ENCODE measurements at regions not wholly inside any gene's neighbourhood (a gene's known extent, or its start where the extent isn't known, plus 50 kb on each side); places are given as distances from the start of the nearest gene placed in this dataset.
A peak's percentile ranks its signal among the peaks of the same experiment; 100 is the strongest.
"Not testable (repeated sequence)": the region's sequence is repeated elsewhere in the genome, so short reads cannot be mapped to it uniquely, and the experiment has no call there.

DNA sequence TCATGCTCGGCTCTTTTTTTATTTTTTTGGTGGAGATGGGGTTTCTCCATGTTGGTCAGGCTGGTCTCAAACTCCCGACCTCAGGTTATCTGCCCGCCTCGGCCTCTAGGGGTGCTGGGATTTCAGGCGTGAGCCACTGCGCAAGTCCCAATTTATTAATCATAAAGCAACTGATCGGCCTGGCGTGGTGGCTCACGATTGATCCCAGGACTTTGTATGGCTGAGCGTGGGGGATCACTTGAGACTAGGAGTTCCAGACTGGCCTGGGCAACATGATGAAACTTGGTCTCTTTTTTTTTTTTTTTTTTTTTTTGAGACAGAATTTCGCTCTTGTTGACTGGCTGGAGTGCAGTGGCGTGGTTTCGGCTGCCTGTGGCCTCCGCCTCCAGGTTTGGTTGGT is 139.8 kb downstream of the GOLGA6L22 start:
- not testable (repeated sequence) for H3K4me1 ChIP-seq (ENCODE audit: control insufficient read depth, low read depth, low read length); H3K9ac ChIP-seq (ENCODE audit: low read length); H3K27ac ChIP-seq (ENCODE audit: low read length); H3K27me3 ChIP-seq (ENCODE audit: control insufficient read depth, insufficient read depth, low read length); H3K4me3 ChIP-seq (ENCODE audit: low read length); H3K36me3 ChIP-seq (ENCODE audit: control insufficient read depth, low read depth, low read length); H3K9me3 ChIP-seq (ENCODE audit: control insufficient read depth, low read depth, low read length)

DNA sequence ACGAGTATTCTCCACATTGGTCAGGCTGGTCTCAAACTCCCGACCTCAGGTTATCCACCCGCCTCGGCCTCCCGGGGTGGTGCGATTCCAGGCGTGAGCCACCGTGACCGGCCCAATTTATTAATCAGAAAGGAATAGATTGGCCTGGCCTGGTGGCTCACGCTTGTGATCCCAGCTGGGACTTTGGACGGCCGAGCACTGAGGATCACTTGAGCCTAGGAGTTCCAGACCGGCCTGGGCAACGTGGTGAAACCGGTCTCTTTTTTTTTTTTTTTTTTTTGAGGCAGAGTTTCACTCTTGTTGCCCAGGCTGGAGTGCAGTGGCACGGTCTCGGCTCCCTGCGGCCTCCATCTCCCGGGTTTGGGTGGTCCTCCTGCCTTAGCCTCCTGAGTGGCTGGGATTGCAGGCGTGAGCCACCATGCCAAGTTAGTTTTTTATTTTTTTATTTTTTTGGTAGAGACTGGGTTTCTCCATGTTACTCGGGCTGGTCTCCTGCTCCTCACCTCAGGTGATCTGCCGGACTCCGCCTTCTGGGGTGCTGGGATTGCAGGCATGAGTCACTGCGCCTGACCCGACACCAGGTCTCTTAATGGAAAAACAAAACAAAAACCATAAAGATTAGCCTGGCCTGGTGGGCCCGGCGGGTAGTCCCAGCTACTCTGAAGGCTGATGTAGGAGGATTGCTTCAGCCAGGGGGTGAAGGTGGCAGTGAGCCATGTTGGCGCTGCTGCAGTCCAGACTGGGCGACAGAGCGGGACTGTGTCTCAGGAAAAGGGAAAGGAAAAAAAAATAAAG is 141.0 kb downstream of the GOLGA6L22 start:
- not testable (repeated sequence) for H3K9me3 ChIP-seq (ENCODE audit: control insufficient read depth, low read depth, low read length); H3K27me3 ChIP-seq (ENCODE audit: control insufficient read depth, insufficient read depth, low read length); H3K4me1 ChIP-seq (ENCODE audit: control insufficient read depth, low read depth, low read length); H3K4me3 ChIP-seq (ENCODE audit: low read length); H3K27ac ChIP-seq (ENCODE audit: low read length); H3K9ac ChIP-seq (ENCODE audit: low read length); H3K36me3 ChIP-seq (ENCODE audit: control insufficient read depth, low read depth, low read length)

DNA sequence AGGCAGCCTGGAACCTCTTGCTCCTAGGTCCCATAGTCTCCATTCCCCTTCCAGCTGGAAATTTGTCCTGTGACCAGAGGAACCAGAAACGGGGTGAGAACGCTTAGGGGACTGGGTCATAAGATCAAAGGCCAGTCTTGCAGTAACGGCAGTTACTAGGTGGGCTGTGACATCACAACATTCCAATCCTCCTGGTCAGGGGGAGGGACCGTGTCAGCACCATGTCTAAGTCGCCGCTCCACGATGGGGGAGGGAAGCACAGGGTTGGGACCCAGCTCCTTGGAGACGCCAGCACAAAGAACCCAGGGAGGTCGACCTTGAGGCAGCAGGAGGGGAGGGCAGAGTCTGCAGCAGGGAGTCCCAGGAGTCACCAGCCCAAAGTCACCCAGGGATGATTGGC is 158.3 kb downstream of the GOLGA6L22 start:
- H3K9me3 ChIP-seq (ENCODE audit: control insufficient read depth, low read depth, low read length); H3K4me1 ChIP-seq (ENCODE audit: control insufficient read depth, low read depth, low read length); H3K36me3 ChIP-seq (ENCODE audit: control insufficient read depth, low read depth, low read length); H3K27me3 ChIP-seq (ENCODE audit: control insufficient read depth, insufficient read depth, low read length); H3K4me3 ChIP-seq (ENCODE audit: low read length); H3K27ac ChIP-seq (ENCODE audit: low read length); H3K9ac ChIP-seq (ENCODE audit: low read length): not testable (repeated sequence)

DNA sequence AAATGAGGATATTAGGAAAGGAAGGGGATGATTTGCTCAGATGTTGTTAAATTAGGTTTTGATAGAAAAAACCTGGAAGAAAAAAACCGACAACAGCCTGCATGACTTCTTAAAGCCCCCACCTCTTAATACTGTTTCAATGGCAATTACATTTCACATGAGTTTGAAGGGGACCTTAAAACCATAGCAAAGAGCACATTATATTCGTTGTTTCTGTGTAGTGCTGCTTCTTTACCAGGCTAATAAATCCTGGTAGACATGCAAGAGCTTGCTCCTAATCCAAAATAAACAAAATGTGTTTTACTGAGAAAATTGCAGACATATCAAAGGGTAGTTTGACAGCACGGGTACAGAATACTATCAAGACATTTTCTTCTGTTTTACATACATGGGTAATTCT is 154.7 kb upstream of the NIPA1 start:
- not testable (repeated sequence) for H3K36me3 ChIP-seq (ENCODE audit: control insufficient read depth, low read depth, low read length); H3K27ac ChIP-seq (ENCODE audit: low read length); H3K27me3 ChIP-seq (ENCODE audit: control insufficient read depth, insufficient read depth, low read length); H3K4me1 ChIP-seq (ENCODE audit: control insufficient read depth, low read depth, low read length); H3K9ac ChIP-seq (ENCODE audit: low read length); H3K4me3 ChIP-seq (ENCODE audit: low read length); H3K9me3 ChIP-seq (ENCODE audit: control insufficient read depth, low read depth, low read length)

DNA sequence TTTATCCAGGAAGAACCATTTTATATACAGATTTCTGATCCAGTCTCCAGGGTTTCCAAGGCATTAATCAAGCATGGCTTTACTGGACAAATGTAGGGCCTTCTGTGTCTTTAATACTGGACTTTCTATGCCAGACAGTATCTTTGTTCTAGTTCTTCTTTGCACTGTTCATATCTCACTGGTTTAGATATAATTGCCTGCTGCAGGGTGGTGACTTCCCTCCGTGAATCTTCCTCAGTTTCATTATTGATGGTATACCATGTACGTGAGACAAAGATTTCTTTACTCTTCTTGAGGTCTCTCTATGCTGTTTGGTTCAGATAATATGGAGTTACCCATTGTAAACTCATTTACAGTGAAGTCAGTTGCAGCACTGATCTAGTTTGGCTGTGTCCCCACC is 146.5 kb upstream of the NIPA1 start:
- H3K9me3 ChIP-seq (ENCODE audit: control insufficient read depth, low read depth, low read length); H3K9ac ChIP-seq (ENCODE audit: low read length); H3K27me3 ChIP-seq (ENCODE audit: control insufficient read depth, insufficient read depth, low read length); H3K4me1 ChIP-seq (ENCODE audit: control insufficient read depth, low read depth, low read length); H3K27ac ChIP-seq (ENCODE audit: low read length); H3K36me3 ChIP-seq (ENCODE audit: control insufficient read depth, low read depth, low read length); H3K4me3 ChIP-seq (ENCODE audit: low read length): not testable (repeated sequence)

DNA sequence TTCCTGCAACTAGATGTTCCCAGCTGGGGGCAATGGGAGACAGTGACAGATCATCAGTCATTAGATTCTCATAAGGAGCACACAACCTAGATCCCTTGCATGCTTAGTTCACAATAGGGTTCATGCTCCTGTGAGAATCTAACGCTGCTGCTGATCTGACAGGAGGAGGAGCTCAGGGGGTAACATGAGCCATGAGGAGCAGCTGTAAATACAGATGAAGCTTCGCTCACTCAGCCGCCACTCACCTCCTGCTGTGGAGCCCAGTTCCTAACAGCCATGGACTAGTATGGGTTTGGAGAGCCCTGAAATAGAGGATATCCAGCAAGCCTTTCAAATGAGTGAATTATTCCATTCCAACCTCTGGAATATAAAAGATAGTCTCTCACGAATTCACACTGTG is 137.0 kb upstream of the NIPA1 start:
- H3K9me3 ChIP-seq (ENCODE audit: control insufficient read depth, low read depth, low read length); H3K27ac ChIP-seq (ENCODE audit: low read length); H3K4me1 ChIP-seq (ENCODE audit: control insufficient read depth, low read depth, low read length); H3K27me3 ChIP-seq (ENCODE audit: control insufficient read depth, insufficient read depth, low read length); H3K4me3 ChIP-seq (ENCODE audit: low read length); H3K9ac ChIP-seq (ENCODE audit: low read length); H3K36me3 ChIP-seq (ENCODE audit: control insufficient read depth, low read depth, low read length): not testable (repeated sequence)

DNA sequence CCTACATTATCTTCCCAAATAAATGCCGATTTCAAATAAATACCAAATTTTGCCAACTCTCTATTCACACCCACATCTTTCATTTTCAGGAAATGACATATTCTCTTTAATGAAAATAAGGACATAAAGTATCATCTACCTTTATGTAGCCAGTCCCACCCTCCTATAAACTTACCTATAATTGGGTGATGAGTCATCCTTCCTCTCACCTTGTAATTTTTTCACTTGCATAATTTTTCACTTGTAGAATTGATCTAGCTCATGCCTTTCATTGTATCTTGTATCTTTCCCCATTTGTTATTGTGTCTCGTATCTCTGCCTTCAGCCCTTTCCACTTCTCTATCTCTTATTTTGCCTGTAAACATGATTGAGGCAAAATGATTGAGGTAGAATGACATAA is 135.3 kb upstream of the NIPA1 start:
- H3K4me3 ChIP-seq (ENCODE audit: low read length); H3K9me3 ChIP-seq (ENCODE audit: control insufficient read depth, low read depth, low read length); H3K27ac ChIP-seq (ENCODE audit: low read length); H3K27me3 ChIP-seq (ENCODE audit: control insufficient read depth, insufficient read depth, low read length); H3K4me1 ChIP-seq (ENCODE audit: control insufficient read depth, low read depth, low read length); H3K36me3 ChIP-seq (ENCODE audit: control insufficient read depth, low read depth, low read length); H3K9ac ChIP-seq (ENCODE audit: low read length): not testable (repeated sequence)

DNA sequence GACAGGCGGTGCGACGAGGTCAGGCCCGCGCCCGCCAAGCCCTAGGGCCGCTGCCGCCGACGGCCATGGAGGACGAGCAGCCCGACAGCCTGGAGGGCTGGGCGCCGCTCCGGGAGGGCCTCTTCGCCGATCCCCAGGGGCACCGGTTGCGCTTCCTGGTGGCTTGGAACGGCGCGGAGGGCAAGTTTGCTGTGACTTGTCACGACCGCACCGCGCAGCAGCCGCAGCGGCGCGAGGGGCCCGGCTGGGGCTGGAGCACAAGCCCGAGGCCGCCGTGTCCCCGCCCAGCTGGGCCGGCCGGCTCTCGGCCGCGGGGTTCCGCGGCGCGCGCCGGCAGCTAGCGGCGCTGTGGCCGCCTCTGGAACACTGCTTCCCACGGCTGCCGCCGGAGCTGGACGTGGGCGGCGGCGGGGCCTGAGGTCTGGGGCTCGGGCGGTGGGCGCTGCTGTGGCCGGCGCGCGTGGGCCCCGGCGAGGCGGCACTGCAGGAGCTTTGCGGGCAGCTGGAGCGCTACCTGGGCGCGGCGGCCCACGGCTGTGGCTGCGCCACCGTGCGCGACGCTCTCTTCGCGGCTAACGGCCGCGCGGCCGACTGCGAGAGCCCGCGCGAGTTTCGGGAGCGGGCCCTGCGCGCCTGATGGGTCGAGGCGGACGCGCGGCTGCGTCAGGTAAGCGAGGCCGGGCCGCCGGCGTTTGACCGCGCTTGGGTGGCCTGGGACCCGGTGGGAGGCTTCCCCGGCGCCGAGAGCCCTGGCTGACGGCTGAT is 122.0 kb upstream of the NIPA1 start:
- H3K9me3 ChIP-seq (ENCODE audit: control insufficient read depth, low read depth, low read length); H3K9ac ChIP-seq (ENCODE audit: low read length); H3K36me3 ChIP-seq (ENCODE audit: control insufficient read depth, low read depth, low read length); H3K4me1 ChIP-seq (ENCODE audit: control insufficient read depth, low read depth, low read length); H3K27ac ChIP-seq (ENCODE audit: low read length): not testable (repeated sequence)
- peaks cover 24% of the 10 kb centered on the region for H3K27me3 ChIP-seq (ENCODE audit: control insufficient read depth, insufficient read depth, low read length)
- peak overlapping the region; percentile 37 for H3K4me3 ChIP-seq (ENCODE audit: low read length)

DNA sequence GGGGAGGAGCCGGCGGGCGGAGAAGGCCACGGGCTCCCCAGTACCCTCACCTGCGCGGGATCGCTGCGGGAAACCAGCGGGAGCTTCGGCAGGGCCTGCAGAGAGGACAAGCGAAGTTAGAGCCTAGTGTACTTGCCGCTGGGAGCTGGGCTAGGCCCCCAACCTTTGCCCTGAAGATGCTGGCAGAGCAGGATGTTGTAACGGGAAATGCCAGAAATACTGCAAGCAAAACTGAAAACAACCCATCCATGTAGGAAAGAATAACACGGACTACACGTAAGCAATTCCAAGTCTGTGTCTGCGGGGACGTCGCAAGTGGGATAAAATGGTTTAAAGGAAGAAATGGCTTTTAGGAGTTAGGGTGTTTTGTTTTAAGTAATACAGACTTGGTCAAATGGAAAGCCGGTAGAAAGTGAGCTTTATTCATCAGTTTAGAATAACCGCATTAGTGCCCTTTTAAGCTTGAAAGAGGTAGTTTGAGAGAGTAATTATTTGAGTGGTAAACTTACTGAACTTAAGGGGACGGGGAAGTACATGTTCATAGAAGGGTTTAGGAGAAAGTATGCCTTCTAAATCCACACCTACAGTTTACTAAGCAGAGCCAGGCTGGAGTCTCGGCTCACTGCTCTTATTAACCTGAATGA is 121.3 kb upstream of the NIPA1 start:
- H3K9ac ChIP-seq (ENCODE audit: low read length); H3K9me3 ChIP-seq (ENCODE audit: control insufficient read depth, low read depth, low read length); H3K36me3 ChIP-seq (ENCODE audit: control insufficient read depth, low read depth, low read length); H3K4me1 ChIP-seq (ENCODE audit: control insufficient read depth, low read depth, low read length); H3K27ac ChIP-seq (ENCODE audit: low read length): not testable (repeated sequence)
- Histone ChIP-seq H3K4me3 (ENCODE audit: low read length) (peak overlapping the region; percentile 37), H3K27me3 (ENCODE audit: control insufficient read depth, insufficient read depth, low read length) (peaks cover 24% of the 10 kb centered on the region)

DNA sequence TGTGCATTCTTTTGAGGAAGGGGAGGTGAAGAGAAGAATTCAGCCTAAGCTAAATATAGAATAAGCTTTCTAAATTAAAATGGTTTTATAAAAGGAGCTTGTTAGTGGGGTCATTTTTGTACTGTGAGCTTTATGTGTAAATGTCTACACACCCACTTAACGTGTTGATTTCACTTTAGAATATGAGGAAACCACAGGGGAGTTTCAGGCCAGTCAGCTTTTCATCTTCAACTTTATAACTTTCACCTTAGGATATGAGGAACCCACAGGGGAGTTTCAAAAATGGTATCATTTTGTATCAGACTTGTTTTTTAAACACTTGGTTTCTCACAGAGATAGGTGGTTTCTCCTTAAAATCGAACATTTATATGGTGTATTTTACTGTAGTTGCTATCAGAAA is 120.7 kb upstream of the NIPA1 start:
- H3K27me3 ChIP-seq (ENCODE audit: control insufficient read depth, insufficient read depth, low read length) = peaks cover 24% of the 10 kb centered on the region
- not testable (repeated sequence) for H3K4me3 ChIP-seq (ENCODE audit: low read length); H3K36me3 ChIP-seq (ENCODE audit: control insufficient read depth, low read depth, low read length); H3K9me3 ChIP-seq (ENCODE audit: control insufficient read depth, low read depth, low read length); H3K27ac ChIP-seq (ENCODE audit: low read length); H3K4me1 ChIP-seq (ENCODE audit: control insufficient read depth, low read depth, low read length); H3K9ac ChIP-seq (ENCODE audit: low read length)

DNA sequence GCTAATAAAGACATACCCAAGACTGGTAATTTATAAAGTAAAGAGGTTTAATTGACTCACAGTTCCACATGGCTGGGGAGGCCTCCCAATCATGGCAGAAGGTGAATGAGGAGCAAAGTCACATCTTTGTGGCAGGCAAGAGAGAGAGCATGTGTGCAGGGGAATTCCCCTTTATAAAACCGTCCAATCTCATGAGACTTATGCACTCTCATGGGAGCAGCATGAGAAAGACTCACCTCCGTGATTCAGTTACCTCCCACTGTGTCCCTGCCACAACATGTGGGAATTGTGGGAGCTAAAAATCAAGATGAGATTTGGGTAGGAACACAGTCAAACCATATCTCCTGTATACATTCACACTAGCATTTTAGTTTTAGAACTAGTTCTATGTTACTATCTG is 101.7 kb upstream of the NIPA1 start:
- not testable (repeated sequence) for H3K27ac ChIP-seq (ENCODE audit: low read length); H3K4me3 ChIP-seq (ENCODE audit: low read length); H3K27me3 ChIP-seq (ENCODE audit: control insufficient read depth, insufficient read depth, low read length); H3K9me3 ChIP-seq (ENCODE audit: control insufficient read depth, low read depth, low read length); H3K36me3 ChIP-seq (ENCODE audit: control insufficient read depth, low read depth, low read length); H3K9ac ChIP-seq (ENCODE audit: low read length); H3K4me1 ChIP-seq (ENCODE audit: control insufficient read depth, low read depth, low read length)

DNA sequence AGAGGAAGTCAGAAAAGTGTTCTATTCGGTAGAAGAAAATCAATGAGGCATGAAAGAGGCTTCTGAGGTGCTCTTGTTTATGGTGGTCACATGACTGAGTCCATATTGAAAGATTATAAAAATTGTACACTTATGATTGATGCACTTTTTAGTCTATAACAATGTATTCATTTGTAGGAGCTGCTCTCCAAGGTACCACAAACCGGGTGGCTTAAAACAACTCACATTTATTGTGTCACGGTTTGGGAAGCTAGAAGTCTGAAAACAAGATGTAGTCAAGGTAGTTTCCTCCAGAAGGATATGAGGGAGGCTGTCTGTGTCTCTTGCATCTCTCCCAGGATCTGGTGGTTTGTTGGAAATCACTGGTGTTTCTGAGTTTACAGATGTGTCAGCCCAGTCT is 86.6 kb upstream of the NIPA1 start:
- not testable (repeated sequence) for H3K9ac ChIP-seq (ENCODE audit: low read length); H3K9me3 ChIP-seq (ENCODE audit: control insufficient read depth, low read depth, low read length); H3K4me3 ChIP-seq (ENCODE audit: low read length); H3K27me3 ChIP-seq (ENCODE audit: control insufficient read depth, insufficient read depth, low read length); H3K36me3 ChIP-seq (ENCODE audit: control insufficient read depth, low read depth, low read length); H3K4me1 ChIP-seq (ENCODE audit: control insufficient read depth, low read depth, low read length); H3K27ac ChIP-seq (ENCODE audit: low read length)

All from iPS-18a (cell line).